Activated CD4-positive, CD25-positive, alpha-beta regulatory T cell (primary cell): ENCODE measurements at regions not wholly inside any gene's neighbourhood (a gene's known extent, or its start where the extent isn't known, plus 50 kb on each side); places are given as distances from the start of the nearest gene placed in this dataset.
"Not testable (repeated sequence)": the region's sequence is repeated elsewhere in the genome, so short reads cannot be mapped to it uniquely, and the experiment has no call there.

Source experiments
- DNase-seq, 4 experiments: peaks; one replicate each; lab custom pipeline; 2025; lab: John Stamatoyannopoulos, UW

DNA sequence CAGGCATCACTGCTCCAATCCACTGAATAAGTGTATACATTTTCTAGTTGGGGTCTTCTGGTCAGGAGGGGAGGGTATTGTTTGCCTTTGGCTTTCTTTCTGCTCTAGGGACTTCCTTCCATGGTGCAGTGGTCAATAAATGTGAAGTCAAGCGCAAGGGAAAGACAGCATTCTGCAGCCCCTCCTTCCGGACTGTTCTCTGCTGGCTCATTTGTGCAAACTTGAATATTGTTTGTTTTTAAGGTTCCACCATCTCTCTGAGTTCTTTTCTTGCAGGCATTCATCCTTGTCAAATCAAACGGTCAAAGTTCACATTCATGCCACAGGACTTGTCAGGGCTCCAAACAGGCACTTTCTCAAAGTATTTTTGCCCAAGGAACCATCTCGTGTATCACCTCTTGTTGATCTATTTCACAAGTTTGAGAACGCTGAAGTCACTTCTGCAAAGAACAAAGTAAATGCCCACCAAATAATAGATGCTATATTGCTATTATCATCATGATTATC, 205.6 kb upstream of the KAZN start:
- no peak for DNase-seq

DNA sequence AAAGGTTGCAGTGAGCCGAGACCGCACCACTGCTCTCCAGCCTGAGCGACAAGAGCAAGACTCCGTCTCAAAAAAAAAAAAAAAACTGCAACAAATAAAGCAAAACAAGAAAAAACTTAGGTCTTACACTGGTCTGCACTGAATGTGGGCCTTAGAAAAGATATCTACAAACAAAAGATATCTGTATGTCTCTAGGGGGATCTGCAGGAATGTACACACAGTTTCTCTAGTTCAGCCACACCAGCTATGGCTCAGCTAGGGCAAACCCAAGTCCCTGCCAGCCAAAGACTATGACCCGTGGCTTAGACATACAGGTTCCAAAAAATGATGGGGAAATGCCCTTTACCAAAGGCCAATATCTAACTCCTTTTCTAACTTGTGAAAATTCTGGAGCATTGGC, 202.4 kb upstream of the KAZN start:
- DNase-seq, result no peak

DNA sequence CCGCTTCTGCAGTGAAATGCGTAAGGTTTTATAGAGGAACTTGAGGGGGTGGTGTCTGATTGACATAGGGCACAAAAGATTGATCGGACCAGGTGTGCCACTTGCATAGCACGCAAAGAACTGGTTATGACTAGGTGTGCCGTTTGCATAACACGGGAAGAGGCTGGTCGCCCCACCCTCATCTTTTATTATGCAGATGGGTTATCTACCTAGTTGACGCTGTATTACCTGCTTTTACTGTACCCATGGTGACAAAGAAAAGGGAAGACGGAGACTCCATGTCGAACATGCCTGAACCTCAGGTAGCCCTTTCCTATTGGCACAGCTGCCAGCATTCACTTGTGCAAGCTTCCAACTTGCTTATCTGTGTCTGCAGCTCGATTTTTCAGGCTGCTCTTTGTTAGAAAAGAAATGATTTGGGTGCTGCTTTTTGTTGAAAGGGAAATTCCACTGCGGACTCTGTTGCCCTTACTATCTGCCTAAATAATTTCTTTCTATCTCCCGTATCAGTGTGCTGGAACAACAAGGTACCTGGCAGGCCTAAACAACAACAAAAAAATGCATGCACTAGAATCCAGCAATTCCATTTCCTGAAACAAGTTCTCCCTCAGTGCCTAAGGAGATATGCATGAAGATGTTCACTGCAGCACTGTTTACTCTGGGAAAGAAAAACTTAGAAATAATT, 194.4 kb upstream of the KAZN start:
- DNase-seq, result no peak

DNA sequence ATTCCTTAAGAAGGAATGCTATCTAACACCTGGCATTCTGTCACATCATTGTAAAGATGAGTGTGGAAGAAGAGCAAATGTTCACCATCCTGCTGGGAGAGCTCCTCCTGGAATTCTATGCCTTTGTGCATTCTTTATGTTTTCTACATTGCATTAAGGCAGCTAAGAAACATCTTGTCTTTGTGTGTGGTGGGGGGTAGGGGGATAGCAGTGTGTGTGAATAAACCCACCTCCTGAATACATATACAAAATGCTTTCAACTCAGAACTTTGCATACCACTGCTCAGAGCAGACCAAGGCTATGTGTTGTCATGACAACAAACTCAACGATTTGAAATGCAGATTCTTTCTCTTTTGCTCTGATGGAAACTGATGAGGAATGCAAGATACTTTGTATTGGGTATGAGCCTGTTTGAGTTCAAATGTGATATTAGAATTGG, 193.6 kb upstream of the KAZN start:
- no peak for DNase-seq

DNA sequence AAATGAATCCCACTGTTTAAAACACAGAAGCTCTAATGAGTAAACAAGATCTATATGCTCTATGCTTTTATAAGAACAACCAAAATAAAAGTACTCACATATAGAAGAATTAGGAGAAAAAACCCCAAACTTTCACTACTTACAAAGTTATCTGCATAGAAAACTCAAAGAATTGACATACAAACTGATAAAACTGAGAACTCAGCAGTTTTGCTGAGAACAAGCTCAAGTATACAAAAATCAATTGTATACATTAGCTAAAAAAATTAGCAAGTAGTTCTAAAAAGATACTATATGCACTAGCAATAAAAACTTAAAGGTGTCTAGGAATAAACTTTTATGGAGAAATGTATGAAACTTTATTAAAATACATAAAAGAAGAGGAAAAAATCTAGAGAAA, 186.2 kb upstream of the KAZN start:
- no peak for DNase-seq

DNA sequence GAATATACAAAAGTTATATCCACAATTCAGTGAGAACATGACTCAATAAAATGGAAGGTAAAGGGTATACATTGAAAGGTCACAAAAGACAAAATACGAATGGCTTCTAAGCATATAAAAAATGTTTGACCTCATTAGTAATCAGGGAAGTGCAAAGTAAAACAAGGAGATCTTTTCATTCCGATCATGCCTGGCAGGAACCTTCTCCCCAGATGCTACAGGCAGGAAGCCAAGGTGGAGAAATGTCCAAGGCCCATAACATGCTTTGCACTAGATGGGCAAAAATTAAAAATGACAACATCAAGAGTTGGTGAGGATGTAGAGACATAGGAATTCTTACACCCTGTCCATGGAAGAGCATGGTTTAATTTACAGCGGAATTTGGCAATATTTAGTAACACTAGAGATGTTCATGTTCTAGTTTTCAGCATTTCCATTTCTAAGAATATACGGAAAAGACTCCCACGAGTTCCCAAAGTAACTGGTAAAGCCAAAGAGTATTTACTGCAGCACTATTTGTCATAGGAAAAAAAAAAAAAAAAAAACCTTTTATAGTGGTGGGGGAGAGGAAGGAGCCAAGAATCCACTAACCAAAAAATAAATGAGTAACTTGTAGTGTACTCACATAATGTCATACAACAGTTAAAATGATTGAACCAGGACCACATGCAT, 184.5 kb upstream of the KAZN start:
- DNase-seq, result no peak

DNA sequence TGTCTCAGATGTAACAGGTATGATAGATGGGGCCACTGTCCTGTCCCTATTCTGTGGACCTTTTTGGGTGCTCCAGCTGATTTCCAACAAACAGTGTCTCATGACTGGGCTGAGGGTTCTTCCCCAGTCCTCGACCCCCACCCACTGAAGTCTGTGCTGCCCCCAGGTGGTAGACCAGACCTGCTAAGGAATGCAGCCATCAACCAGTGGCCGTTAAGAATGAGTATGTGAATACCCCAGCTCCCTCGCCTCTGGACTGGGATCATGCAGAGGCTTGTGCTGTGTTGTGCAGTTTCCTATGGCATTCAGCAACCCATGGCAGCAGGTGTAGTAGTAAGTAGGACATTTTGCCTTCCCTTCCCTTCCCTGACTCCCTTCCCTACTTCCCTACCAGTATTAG, 183.1 kb upstream of the KAZN start:
- DNase-seq, result no peak

DNA sequence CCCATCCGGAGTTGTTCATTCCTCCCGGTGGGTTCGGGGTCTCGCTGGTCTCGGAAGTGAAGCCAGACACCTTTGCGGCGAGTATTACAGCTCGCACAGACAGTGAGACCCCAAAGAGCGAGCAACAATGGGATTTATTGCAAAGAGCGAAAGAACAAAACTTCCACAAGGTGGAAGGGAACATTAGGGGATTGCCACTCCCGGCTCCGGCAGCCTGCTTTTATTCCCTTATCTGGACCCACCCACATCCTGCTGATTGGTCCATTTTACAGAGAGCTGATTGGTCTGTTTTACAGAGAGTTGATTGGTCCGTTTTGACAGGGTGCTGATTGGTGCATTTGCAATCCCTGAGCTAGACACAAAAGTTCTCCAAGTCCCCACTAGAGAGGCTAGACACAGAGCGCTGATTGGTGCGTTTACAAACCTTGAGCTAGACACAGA, 178.7 kb upstream of the KAZN start:
- DNase-seq, result not testable (repeated sequence)

DNA sequence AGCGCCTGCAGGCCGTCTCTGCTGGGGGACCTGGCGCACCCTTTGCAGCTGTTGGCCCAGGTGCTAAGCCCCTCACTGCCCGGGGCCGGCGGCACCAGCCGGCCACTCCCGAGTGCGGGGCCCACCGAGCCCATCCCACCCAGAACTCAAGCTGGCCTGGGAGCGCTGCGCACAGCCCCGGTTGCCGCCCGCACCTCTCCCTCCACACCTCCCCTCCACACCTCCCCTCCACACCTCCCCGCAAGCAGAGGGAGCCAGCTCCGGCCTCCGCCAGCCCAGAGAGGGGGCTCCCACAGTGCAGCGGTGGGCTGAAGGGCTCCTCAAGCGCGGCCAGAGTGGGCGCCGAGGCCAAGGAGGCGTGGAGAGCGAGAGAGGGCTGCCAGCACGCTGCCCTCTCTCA, 177.8 kb upstream of the KAZN start:
- DNase-seq, result no peak

DNA sequence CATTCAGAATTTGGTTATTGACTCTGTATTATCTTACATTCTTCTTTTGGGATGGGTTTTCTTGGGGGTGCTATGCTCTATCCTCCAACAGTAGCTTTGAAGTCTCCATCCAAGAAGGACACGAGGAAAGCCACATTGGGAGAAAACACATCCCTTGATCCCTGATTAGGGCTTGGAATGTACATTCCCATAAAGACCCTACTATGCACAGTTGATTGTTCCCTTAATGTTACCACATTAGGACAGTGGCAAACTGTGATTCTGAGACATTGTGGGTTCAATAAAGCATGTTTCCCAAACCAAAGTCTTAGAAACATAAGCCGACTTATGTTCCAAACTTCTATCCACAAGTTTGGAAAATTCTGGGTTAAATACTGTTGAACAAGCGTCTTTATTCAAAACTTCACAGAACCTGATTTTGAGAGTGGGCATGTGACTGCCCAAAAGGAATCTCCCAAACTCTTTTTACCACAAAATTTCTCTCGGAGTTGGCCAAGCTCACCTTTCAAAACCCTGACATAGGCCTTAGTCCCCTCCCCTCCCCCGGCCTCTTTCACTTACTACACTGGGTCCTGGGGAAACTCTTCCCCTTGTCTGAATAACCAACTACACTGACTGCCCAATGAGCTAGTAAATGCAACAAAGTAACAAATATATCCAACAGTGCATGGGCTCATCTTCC, 177.0 kb upstream of the KAZN start:
- no peak for DNase-seq

DNA sequence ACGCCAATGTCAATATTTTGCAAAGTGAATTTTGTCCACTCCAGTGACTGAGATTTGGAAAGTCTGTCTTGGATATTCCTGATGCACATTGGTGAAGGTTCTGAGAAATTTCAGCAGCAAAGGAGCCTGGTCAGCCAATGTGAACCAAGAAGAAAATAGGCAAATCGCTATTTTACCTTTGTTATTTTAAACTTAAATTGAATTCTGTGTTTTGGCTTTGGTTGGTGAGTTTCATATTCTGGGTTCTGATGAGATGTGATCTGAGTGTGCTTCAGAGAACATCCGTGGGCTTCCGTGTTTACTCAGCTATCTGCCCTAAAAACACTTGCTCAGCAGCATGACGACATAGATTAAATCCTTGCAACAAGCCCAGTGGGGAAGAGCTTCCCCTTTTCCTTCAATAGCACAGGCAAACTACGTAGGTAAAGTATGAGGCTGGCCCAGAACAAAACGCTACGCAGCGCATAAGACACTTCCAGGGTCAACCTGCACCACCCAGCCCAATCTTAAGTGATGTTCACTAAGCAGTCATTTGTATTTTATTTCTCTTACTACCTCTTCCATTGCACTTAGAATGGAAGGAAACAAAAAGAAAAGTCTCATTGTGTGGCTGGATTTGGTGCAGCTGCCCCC, 176.4 kb upstream of the KAZN start:
- DNase-seq, result no peak

DNA sequence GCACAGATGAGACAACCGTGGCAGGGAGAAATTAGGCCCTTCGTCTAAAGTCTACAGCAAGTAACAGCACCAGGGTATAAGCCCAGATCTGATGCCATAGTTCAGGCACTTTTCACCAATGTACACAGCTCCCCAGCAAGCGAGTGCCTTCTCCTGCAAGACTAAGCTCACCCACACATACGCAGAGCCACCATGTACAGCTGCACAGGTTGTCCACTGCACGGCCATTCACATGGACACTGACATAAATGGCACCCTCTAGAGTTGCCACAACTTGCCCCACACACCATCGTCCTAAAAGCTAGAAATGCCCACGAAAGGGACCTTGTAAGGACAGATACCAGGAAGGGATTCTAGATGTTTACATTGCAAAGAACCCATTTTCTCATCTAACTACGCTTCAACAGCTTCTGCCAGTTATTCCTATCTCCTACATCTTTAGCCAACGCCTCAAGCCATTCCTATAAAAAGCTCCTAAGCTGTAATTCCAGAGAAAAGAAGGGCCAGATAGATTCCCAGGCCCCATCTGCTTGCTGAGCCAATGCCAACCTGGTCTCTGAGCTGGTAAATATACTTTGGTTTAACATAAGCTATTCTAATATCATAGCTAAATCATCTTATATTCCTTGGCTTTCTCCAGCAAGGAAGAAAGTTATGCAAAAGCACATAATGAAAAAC, 174.0 kb upstream of the KAZN start:
- DNase-seq, result no peak

DNA sequence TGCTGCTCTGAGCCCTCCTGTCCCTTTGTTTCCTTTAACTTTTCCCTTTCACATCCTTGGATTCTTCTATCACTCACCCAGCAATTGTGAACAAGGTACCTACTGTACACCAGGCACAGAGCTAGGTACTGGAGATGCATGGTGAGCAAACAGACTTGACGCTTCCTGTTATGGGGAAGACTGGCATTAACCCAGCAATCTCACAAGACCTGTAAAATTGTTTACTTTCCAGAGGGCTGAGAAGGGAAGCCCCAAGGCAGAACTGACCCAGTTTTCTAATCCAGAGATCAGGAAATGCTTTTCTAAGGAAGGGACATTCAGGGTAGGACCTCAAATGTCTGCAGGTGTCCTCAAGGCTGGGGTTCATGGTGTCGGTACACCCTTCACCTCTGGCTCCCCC, 171.6 kb upstream of the KAZN start:
- no peak for DNase-seq

DNA sequence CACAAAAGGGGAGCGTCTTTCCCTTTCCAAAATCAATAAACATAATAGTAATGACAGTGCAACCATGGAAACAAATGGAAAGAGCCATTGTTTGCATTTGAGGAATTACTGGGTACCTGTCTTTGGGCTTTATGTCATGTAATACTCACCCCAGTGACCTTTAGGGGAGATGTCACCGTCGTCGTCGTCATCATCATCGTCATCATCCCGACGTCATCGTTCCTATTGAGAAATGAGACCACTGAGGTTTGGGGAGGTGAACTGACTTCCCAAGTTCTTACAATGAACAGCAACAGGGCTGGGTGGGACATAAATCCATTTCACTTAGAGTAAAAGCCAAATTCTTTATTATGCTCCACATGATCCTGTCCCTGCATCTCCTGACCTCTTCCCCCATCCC, 168.9 kb upstream of the KAZN start:
- DNase-seq, result no peak

DNA sequence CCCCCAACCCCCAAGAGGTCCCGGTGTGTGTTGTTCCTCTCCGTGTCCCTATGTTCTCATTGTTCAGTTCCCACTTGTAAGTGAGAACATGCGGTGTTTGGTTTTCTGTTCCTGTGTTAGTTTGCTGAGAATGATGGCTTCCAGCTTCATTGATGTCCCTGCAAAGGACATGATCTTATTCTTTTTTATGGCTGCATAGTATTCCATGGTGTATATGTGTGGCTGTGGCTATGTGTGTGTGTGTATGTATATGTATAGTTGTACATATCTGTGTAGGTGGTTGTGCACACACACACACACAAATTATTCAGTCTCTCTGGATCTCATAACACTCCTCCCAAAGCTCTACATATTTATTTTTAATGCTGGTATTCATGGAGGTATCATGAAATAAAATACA, 165.8 kb upstream of the KAZN start:
- DNase-seq, result not testable (repeated sequence)

DNA sequence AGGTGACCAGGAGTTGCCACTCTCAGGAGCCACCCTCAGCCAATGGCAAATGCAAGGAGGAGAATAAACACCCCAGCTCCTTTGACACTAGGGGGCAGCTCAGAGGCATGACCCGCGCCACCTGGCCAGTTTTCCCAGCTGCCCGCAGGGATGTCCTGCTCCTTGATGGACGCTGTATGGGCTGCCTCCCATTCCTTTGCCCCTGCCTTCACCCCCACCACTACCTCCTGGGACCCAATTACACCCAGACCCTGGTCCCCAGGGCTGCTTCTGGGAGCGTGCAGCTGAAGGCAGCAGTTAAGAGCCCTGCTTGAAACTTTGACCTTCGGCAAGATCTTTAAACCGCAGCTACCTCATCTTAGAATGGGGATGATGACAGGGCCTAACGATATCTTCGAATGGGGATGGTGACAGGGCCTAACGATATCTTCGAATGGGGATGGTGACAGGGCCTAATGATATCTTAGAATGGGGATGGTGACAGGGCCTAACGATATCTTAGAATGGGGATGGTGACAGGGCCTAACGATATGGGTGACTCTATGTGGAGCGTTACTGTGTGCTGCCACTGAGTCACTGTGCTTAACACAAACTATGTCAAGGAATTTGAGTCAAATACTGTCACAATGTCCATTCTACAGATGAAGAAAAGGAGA, 163.0 kb upstream of the KAZN start:
- DNase-seq, result no peak

DNA sequence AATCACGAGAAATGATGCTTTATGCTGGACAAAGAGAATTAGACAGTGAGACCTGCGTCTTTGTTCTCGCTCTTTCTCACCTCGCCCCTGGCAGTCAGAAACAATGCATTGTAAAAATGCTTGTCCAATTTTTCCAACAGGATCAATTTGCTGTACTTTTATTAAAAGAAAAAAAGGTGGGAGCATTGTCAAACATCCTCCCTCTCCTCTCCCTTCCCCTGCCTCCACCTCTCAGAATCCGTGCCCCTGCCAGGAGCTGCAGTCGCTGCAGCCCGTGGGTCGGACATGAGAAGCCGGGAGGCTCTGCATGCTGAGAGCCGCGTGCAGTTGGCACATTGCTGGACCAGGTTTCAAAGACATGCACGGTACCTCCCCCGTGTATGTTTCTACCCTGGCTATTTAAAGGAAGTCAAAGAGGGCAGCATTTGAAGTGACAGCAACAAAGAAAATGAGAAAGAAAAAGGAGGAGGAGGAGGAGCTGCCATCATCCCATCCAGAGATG, 161.0 kb upstream of the KAZN start:
- DNase-seq, result no peak

DNA sequence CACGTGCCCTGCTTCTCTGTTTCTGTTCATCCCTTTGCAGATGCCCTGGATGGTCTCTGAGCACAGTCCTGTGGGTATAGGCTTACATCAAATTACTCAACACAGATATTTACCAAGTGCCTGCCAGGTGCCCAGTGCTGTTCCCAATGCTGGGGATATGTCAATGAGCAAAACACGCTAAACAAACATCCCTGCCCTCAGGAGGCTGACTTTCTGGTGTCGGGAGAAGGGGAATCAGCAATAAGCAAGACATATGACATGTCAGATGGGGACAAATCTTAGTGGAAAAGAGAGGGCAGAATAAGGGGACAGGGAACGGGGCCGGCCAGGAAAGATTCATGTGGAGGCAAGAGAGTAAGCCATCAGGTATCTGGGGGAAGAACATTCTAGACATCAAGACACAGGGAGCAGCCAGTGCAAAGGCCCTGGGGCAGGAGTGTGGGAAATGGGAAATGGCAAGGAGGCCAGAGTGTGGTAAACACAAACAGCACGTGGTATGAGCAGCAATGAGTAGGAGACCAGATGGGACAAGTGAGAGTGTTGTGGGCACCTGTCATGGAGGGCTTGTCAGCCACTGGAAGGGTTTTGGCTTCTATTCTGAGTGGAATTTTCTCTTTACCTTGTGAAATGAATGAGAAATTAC, 160.2 kb upstream of the KAZN start:
- no peak for DNase-seq

DNA sequence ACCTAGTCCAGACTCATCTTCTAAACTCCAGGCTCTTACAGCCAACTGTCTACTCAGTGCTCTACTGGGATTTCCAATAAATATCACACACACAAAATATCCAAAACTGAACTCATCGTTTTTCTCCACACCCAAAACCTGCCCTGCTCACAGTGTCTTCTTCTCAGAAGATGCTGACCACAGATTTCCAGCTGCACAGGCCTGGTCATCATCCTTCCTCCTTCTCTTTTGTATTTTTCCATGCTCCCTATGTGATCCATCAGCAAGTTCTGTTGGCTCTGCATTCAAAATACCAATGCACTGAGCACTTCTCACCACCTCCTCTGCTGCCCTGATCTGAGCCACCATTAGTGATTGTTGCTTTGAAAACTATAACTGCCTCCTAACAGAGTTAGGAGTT, 159.5 kb upstream of the KAZN start:
- DNase-seq, result no peak

DNA sequence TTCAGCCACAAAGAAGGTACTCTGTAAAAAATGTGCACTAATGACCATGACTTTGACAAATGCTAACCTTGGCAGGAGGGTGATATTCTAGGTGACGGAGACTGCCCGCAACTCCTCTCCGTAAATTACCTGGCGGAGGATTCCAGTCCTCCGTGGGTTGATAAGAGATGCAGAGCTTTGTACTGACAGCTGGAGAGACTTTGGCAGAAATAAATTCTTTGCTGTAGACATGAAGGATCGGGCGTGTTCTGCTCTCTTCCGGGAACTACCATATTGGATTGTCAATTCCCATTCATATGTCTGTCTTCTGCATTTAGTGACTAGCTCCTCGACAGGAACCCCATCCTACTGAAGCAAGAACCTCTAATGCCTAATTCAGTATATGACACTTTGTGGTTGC, 158.3 kb upstream of the KAZN start:
- DNase-seq, result no peak

DNA sequence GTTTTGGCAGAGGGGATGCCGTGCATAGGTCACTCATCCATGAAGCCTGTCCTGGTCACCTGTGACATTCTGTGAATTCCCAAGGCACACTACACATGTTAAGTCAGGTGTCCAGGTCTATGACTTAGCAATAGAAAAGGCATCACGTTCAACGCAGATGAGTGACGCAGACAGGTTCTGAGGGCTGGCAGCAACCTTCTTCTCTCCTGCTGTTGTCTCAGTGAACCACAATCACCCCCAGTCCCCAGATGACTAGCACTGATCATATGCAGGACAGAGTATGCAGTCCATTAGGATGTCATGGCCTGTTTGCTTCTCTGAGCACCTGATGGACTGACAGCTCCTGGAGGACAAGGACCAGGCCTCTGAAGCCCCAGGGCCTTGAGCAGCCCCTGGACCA, 157.8 kb upstream of the KAZN start:
- DNase-seq, result no peak
